Thoracic aorta (tissue), 2 donors: ENCODE measurements at regions not wholly inside any gene's neighbourhood (a gene's known extent, or its start where the extent isn't known, plus 50 kb on each side); places are given as distances from the start of the nearest gene placed in this dataset.

Experiments used
- ATAC-seq: fragments of 150-250 bp; one replicate; pipeline ENCODE4 v1.8.0; 2017; ENCODE audit warnings: low read depth; ENCODE audit not compliant: insufficient number of reproducible peaks, low FRiP score
- DNase-seq: peaks from one replicate; pipeline ENCODE4 v3.0.0-alpha.2; 2020; ENCODE audit warnings: low spot score
- H3K27ac ChIP-seq, 2 donors: fragments of 200-600 bp; sonication (generic); 1 replicate in 1 of 2; 2 replicates in 1 of 2; pipeline ENCODE4 v1.5.1; 2016; ENCODE audit warnings: mild to moderate bottlenecking in 2 of 2, moderate library complexity in 2 of 2
- H3K27me3 ChIP-seq: fragments of 200-600 bp; sonication (generic); replicated peaks from 2 replicates; pipeline ENCODE4 v1.6.0; 2016; ENCODE audit warnings: mild to moderate bottlenecking; ENCODE audit not compliant: insufficient read depth
- H3K36me3 ChIP-seq: fragments of 200-600 bp; sonication (generic); one replicate; pipeline ENCODE4 v1.5.1; 2016
- H3K4me1 ChIP-seq, 2 donors: fragments of 200-600 bp; sonication (generic); 1 replicate in 1 of 2; 2 replicates in 1 of 2; pipeline versions ENCODE4 v1.5.1 to v1.6.0; 2016; ENCODE audit warnings: low read depth in 2 of 2, mild to moderate bottlenecking in 1 of 2; ENCODE audit not compliant: control insufficient read depth in 1 of 2
- H3K4me3 ChIP-seq: fragments of 200-600 bp; sonication (generic); 2 replicates; pipeline ENCODE4 v1.5.1; 2016; ENCODE audit warnings: mild to moderate bottlenecking
- H3K9me3 ChIP-seq: fragments of 200-600 bp; sonication (generic); 2 replicates; pipeline ENCODE4 v1.5.1; 2016
- TF ChIP-seq, protein P1 (sequence below): fragments of 200-600 bp; sonication (generic); IDR thresholded peaks from one replicate; pipeline ENCODE4 v1.5.1; 2019; ENCODE audit warnings: antibody characterized with exemption

DNA sequence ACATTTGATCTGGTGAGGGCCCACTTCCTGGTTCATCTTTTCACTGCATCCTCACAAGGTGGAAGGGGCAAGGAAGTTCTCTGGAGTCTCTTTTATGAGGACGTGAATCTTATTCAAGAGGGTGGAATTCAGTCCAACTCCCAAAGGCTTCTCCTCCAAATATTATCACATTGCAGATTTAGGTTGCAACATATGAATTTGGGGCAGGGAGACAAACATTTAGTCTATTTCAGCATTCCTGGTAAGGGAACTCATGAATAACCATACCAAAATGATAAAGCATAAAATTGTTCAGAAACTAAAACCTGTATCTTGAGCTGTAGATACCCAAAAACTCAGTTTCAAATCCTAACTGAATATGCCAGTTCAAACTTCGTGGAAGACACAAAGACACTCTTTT, 246.8 kb downstream of the QDPR start:
- Histone ChIP-seq H3K36me3 (no peaks in the 10 kb centered on the region), H3K27me3 (no peaks in the 10 kb centered on the region), H3K4me1 (no peaks in the 10 kb centered on the region), H3K27ac (no peak overlapping the region), H3K9me3 (no peaks in the 10 kb centered on the region), H3K4me3 (no peak overlapping the region)
- DNase-seq (no peak), ATAC-seq (no peak)
- TF ChIP-seq, protein P1, sequence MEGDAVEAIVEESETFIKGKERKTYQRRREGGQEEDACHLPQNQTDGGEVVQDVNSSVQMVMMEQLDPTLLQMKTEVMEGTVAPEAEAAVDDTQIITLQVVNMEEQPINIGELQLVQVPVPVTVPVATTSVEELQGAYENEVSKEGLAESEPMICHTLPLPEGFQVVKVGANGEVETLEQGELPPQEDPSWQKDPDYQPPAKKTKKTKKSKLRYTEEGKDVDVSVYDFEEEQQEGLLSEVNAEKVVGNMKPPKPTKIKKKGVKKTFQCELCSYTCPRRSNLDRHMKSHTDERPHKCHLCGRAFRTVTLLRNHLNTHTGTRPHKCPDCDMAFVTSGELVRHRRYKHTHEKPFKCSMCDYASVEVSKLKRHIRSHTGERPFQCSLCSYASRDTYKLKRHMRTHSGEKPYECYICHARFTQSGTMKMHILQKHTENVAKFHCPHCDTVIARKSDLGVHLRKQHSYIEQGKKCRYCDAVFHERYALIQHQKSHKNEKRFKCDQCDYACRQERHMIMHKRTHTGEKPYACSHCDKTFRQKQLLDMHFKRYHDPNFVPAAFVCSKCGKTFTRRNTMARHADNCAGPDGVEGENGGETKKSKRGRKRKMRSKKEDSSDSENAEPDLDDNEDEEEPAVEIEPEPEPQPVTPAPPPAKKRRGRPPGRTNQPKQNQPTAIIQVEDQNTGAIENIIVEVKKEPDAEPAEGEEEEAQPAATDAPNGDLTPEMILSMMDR, result no peak

DNA sequence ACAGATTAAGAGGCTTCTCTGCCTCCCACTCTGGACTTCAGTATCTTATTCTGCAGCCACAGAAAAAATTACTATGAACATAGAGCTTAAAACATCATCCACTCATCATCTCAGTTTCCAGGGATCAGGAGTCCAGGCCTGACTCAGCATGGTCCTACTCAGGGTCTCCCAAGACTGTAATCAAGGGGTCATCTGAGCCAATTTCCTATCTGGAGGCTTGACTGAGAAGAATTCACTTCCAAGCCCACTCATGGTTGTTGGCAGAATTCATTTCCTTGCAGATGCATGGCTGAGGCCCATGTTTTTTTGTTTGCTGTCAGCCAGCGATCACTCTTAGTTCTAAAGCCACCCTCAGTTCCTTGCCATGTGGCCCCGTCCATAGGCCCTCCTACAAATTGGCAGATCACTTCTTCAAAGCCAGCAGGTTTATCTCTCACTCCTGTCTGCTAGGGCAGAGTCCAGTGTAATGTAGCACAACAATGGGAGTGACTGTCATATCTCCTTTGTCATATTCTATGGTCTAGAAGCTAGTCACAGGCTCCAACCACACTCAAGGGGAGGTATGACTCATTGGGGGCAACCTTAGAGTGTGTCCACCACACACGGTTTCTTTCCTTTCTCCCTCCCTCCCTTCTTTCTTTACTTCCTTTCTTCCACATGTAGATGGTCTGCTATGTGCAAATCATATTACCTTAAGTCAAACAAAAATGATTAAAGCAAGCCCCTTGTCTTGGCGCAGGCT, 251.6 kb downstream of the QDPR start:
- Histone ChIP-seq H3K36me3 (no peaks in the 10 kb centered on the region), H3K9me3 (no peaks in the 10 kb centered on the region), H3K4me1 (no peaks in the 10 kb centered on the region), H3K27me3 (no peaks in the 10 kb centered on the region), H3K27ac (no peak overlapping the region), H3K4me3 (no peak overlapping the region)
- TF ChIP-seq, protein P1, result no peak
- ATAC-seq, result no peak
- DNase-seq, result no peak

DNA sequence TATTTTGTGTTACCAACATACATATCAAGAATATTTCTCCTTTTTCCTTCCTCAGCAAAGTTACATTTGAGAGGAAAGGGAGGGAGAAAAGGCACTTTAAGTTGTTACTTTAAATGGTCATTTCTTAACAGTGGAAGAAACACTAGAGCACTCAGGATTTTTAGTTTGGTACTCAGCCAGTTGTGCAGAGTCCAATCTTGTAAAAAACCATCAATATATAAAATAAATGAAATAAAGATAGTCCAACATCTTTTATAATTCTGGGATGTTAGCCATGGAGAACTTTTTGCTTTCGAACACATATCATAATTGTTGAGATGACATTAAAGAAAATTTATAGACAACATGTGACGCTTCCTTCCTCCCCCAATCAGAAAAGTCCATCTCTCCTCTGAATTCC, 253.8 kb downstream of the QDPR start:
- Histone ChIP-seq H3K36me3 (no peaks in the 10 kb centered on the region), H3K27ac (no peak overlapping the region), H3K9me3 (no peaks in the 10 kb centered on the region), H3K4me1 (no peaks in the 10 kb centered on the region), H3K4me3 (no peak overlapping the region), H3K27me3 (no peaks in the 10 kb centered on the region)
- no peak for ATAC-seq
- TF ChIP-seq, protein P1, result no peak
- DNase-seq, result no peak

DNA sequence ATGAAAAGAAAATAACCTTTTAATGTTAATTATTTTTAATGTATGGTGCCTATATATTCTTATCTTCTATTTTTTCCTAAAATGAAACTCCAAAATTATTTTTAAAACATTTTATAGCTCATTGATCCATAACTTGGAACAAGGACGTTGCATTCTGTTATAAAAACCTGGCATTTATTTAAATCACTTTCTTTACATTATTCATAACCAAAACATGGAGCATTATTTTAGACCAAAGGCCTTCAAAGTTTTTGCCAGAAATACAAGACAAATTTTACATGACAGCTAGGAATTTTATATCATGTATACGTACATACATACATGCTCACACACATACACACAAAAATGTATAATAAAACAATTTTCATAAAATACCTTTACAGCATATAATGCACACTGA, 259.8 kb downstream of the QDPR start:
- Histone ChIP-seq H3K27ac (no peak overlapping the region), H3K27me3 (no peaks in the 10 kb centered on the region), H3K4me3 (no peak overlapping the region), H3K9me3 (no peaks in the 10 kb centered on the region), H3K36me3 (no peaks in the 10 kb centered on the region), H3K4me1 (peaks cover 0 to 10% of the 10 kb centered on the region in 2 donors)
- TF ChIP-seq, protein P1, result no peak
- DNase-seq, result no peak
- no peak for ATAC-seq

DNA sequence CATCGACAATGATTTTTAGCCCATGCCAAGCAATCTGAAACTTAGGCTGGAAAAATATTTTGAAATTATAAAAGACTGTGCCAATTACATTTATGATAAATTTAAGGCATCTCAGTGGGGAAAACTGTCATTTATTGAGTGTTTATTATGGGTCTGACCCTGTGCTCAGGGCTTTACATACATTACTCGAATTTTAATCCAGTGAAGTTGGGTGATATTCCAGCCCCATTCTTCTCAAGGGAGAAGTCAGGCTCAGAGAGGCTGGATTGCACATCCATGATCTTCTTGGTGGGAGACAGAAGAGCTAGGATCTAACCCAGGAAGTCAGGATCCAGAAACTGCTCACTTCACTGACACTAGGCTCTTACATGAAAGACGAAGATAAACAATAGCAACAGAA, 260.8 kb downstream of the QDPR start:
- Histone ChIP-seq H3K27ac (no peak overlapping the region), H3K9me3 (no peaks in the 10 kb centered on the region), H3K36me3 (no peaks in the 10 kb centered on the region), H3K4me3 (no peak overlapping the region), H3K27me3 (no peaks in the 10 kb centered on the region), H3K4me1 (peaks cover 0 to 10% of the 10 kb centered on the region in 2 donors)
- DNase-seq, result no peak
- TF ChIP-seq, protein P1, result no peak
- no peak for ATAC-seq
